Esophagus muscularis mucosa (tissue), 3 donors: ENCODE measurements at regions not wholly inside any gene's neighbourhood (a gene's known extent, or its start where the extent isn't known, plus 50 kb on each side); places are given as distances from the start of the nearest gene placed in this dataset.

Experiments
- POLR2A ChIP-seq: fragments of 450-650 bp; IDR thresholded peaks from one replicate; pipeline ENCODE4 v1.6.1; 2017; ENCODE audit warnings: antibody characterized with exemption, moderate library complexity, mild to moderate bottlenecking, low read depth
- POLR2AphosphoS5 ChIP-seq, 2 donors: sonication (generic); formaldehyde crosslinking; IDR thresholded peaks; one replicate each; pipeline ENCODE4 v1.6.1; 2017; ENCODE audit warnings: antibody characterized with exemption in 2 of 2
- TF ChIP-seq, protein P1 (sequence below), 3 experiments: fragments of 200-600 bp in 2 of 3; fragments of 450-650 bp in 1 of 3; sonication (generic) in 2 of 3; IDR thresholded peaks; one replicate each; pipeline ENCODE4 v1.5.1; 2017 to 2019; ENCODE audit warnings: antibody characterized with exemption in 3 of 3, mild to moderate bottlenecking in 2 of 3, moderate library complexity in 1 of 3

- TF ChIP-seq POLR2A (no peak), POLR2AphosphoS5 (IDR thresholded peaks at IDR 0.05) (no peak)
- TF ChIP-seq, protein P1, sequence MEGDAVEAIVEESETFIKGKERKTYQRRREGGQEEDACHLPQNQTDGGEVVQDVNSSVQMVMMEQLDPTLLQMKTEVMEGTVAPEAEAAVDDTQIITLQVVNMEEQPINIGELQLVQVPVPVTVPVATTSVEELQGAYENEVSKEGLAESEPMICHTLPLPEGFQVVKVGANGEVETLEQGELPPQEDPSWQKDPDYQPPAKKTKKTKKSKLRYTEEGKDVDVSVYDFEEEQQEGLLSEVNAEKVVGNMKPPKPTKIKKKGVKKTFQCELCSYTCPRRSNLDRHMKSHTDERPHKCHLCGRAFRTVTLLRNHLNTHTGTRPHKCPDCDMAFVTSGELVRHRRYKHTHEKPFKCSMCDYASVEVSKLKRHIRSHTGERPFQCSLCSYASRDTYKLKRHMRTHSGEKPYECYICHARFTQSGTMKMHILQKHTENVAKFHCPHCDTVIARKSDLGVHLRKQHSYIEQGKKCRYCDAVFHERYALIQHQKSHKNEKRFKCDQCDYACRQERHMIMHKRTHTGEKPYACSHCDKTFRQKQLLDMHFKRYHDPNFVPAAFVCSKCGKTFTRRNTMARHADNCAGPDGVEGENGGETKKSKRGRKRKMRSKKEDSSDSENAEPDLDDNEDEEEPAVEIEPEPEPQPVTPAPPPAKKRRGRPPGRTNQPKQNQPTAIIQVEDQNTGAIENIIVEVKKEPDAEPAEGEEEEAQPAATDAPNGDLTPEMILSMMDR (IDR thresholded peaks at IDR 0.05): no peak
These were observed 401.6 kb downstream of the COG6 start for GRCh38 chr13:40056898-40057619.
